H9 (cell line): ENCODE measurements at regions not wholly inside any gene's neighbourhood (a gene's known extent, or its start where the extent isn't known, plus 50 kb on each side); places are given as distances from the start of the nearest gene placed in this dataset.

ENCODE experiments used
- DNase-seq: peaks from one replicate; pipeline ENCODE4 v3.0.0-alpha.2; 2017
- H2AFZ ChIP-seq: one replicate; pipeline ENCODE4 v1.6.1; 2013; ENCODE audit warnings: mild to moderate bottlenecking, low read length, control low read depth, moderate library complexity
- H2AK5ac ChIP-seq: 2 replicates; pipeline ENCODE4 v1.6.1; 2013; ENCODE audit warnings: low read length, control low read depth, mixed read lengths; ENCODE audit not compliant: insufficient read length
- H2BK120ac ChIP-seq: one replicate; pipeline ENCODE4 v1.6.1; 2013; ENCODE audit warnings: low read depth, mild to moderate bottlenecking, low read length, control low read depth, inconsistent platforms; ENCODE audit not compliant: poor library complexity, severe bottlenecking
- H2BK12ac ChIP-seq: 2 replicates; pipeline ENCODE4 v1.6.1; 2013; ENCODE audit warnings: low read length, control low read depth, mixed read lengths, low read depth; ENCODE audit not compliant: insufficient read length
- H2BK15ac ChIP-seq: 2 replicates; pipeline ENCODE4 v1.6.1; 2013; ENCODE audit warnings: low read depth, low read length, control low read depth
- H2BK20ac ChIP-seq: one replicate; pipeline ENCODE4 v1.6.1; 2013; ENCODE audit warnings: low read depth, mild to moderate bottlenecking, low read length, control low read depth, inconsistent platforms; ENCODE audit not compliant: poor library complexity, severe bottlenecking
- H2BK5ac ChIP-seq: 2 replicates; pipeline ENCODE4 v1.6.1; 2013; ENCODE audit warnings: low read length, control low read depth, mixed read lengths; ENCODE audit not compliant: insufficient read length
- H3K14ac ChIP-seq: 2 replicates; pipeline ENCODE4 v1.6.1; 2013; ENCODE audit warnings: low read length, control low read depth; ENCODE audit not compliant: insufficient read depth
- H3K18ac ChIP-seq: 2 replicates; pipeline ENCODE4 v1.6.1; 2013; ENCODE audit warnings: low read depth, mild to moderate bottlenecking, mixed read lengths, low read length, control low read depth; ENCODE audit not compliant: insufficient read length
- H3K23ac ChIP-seq: 2 replicates; pipeline ENCODE4 v1.6.1; 2013; ENCODE audit warnings: low read length, control low read depth, mixed read lengths, low read depth; ENCODE audit not compliant: insufficient read length
- H3K23me2 ChIP-seq: 2 replicates; pipeline ENCODE4 v1.6.1; 2013; ENCODE audit warnings: low read depth, mild to moderate bottlenecking, mixed read lengths, low read length, control low read depth; ENCODE audit not compliant: insufficient read length, poor library complexity, severe bottlenecking
- H3K27ac ChIP-seq: 2 replicates; pipeline ENCODE4 v1.5.1; 2013; ENCODE audit warnings: low read length, control low read depth, mixed read lengths, low read depth; ENCODE audit not compliant: insufficient read length
- H3K27me3 ChIP-seq: 2 replicates; pipeline ENCODE4 v1.6.1; 2013; ENCODE audit warnings: low read length, control low read depth, inconsistent platforms; ENCODE audit not compliant: insufficient read depth
- H3K4ac ChIP-seq: 2 replicates; pipeline ENCODE4 v1.6.1; 2013; ENCODE audit warnings: low read depth, mild to moderate bottlenecking, control low read depth, inconsistent platforms, low read length, moderate library complexity
- H3K4me1 ChIP-seq: 2 replicates; pipeline ENCODE4 v1.6.1; 2013; ENCODE audit warnings: low read length, control low read depth, inconsistent platforms; ENCODE audit not compliant: insufficient read depth
- H3K4me2 ChIP-seq: 2 replicates; pipeline ENCODE4 v1.6.1; 2013; ENCODE audit warnings: low read length, control low read depth, mixed read lengths; ENCODE audit not compliant: insufficient read length, insufficient read depth
- H3K56ac ChIP-seq: 2 replicates; pipeline ENCODE4 v1.6.1; 2013; ENCODE audit warnings: low read depth, mild to moderate bottlenecking, mixed read lengths, low read length, control low read depth; ENCODE audit not compliant: insufficient read length
- H3K79me1 ChIP-seq: 2 replicates; pipeline ENCODE4 v1.6.1; 2013; ENCODE audit warnings: low read depth, mild to moderate bottlenecking, moderate library complexity, low read length, control low read depth, inconsistent platforms; ENCODE audit not compliant: insufficient read depth, poor library complexity, severe bottlenecking
- H3K79me2 ChIP-seq: 2 replicates; pipeline ENCODE4 v1.6.1; 2013; ENCODE audit warnings: low read length, control low read depth, inconsistent platforms; ENCODE audit not compliant: insufficient read depth
- H3K9ac ChIP-seq: 2 replicates; pipeline ENCODE4 v1.6.1; 2013; ENCODE audit warnings: low read length, control low read depth, mixed read lengths; ENCODE audit not compliant: insufficient read length; ENCODE audit errors: extremely low read depth
- H3K9me3 ChIP-seq: one replicate; pipeline ENCODE4 v1.6.1; 2013; ENCODE audit warnings: low read depth, low read length, inconsistent platforms; ENCODE audit not compliant: control insufficient read depth
- H3T11ph ChIP-seq: one replicate; pipeline ENCODE4 v1.6.1; 2013; ENCODE audit warnings: mild to moderate bottlenecking, low read length, control low read depth, inconsistent platforms
- H4K20me1 ChIP-seq: one replicate; pipeline ENCODE4 v1.6.1; 2013; ENCODE audit not compliant: control insufficient read depth, insufficient read length, insufficient read depth
- H4K5ac ChIP-seq: 2 replicates; pipeline ENCODE4 v1.6.1; 2013; ENCODE audit warnings: low read depth, mild to moderate bottlenecking, mixed read lengths, low read length, control low read depth; ENCODE audit not compliant: insufficient read length
- H4K8ac ChIP-seq: replicated peaks from 2 replicates; pipeline ENCODE4 v1.6.1; 2013; ENCODE audit warnings: low read length, control low read depth, mixed read lengths, low read depth; ENCODE audit not compliant: insufficient read length
- H4K91ac ChIP-seq: 2 replicates; pipeline ENCODE4 v1.6.1; 2013; ENCODE audit warnings: low read depth, mild to moderate bottlenecking, moderate library complexity, mixed read lengths, low read length, control low read depth; ENCODE audit not compliant: insufficient read length
- H3K27ac Mint-ChIP-seq, 3 experiments: 2 replicates in 2 of 3; 3 replicates in 1 of 3; pipeline ENCODE4 v1.8.0; 2020 to 2021; ENCODE audit warnings: mixed read lengths in 3 of 3, mild to moderate bottlenecking in 1 of 3, moderate library complexity in 1 of 3
- H3K27me3 Mint-ChIP-seq: 2 replicates; pipeline ENCODE4 v1.8.0; 2021; ENCODE audit warnings: low read depth, mild to moderate bottlenecking, moderate library complexity, mixed read lengths
- H3K36me3 Mint-ChIP-seq, 3 experiments: 2 replicates in 2 of 3; 3 replicates in 1 of 3; pipeline ENCODE4 v1.8.0; 2020 to 2021; ENCODE audit warnings: low read depth in 3 of 3, mixed read lengths in 3 of 3; ENCODE audit not compliant: insufficient read depth in 1 of 3
- H3K4me1 Mint-ChIP-seq, 2 experiments: 2 replicates each; pipeline ENCODE4 v1.8.0; 2020; ENCODE audit warnings: mixed read lengths in 2 of 2
- H3K4me3 Mint-ChIP-seq, 2 experiments: 2 replicates in 1 of 2; 3 replicates in 1 of 2; pipeline ENCODE4 v1.8.0; 2020 to 2021; ENCODE audit warnings: mild to moderate bottlenecking in 2 of 2, mixed read lengths in 2 of 2, moderate library complexity in 1 of 2
- H3K9me3 Mint-ChIP-seq, 2 experiments: 2 replicates in 1 of 2; 3 replicates in 1 of 2; pipeline ENCODE4 v1.8.0; 2020; ENCODE audit warnings: mild to moderate bottlenecking in 2 of 2, mixed read lengths in 2 of 2, moderate library complexity in 1 of 2
- WGBS: extraction: QIAGEN DNeasy Blood & Tissue Kit; methylation state at CpG from one replicate; pipeline ENCODE4 v1.1.7; 2013; ENCODE audit warnings: missing lambda C conversion rate, low lambda C conversion rate, mixed read lengths; ENCODE audit not compliant: insufficient read length; ENCODE audit errors: extremely low coverage; 5-methylcytosine and 5-hydroxymethylcytosine counted together
- TF ChIP-seq, protein P1 (sequence below): fragments of 200-600 bp; sonication (generic); conservative IDR thresholded peaks from 3 replicates; pipeline ENCODE4 v1.8.0; 2021; ENCODE audit warnings: antibody characterized with exemption, mild to moderate bottlenecking

DNA sequence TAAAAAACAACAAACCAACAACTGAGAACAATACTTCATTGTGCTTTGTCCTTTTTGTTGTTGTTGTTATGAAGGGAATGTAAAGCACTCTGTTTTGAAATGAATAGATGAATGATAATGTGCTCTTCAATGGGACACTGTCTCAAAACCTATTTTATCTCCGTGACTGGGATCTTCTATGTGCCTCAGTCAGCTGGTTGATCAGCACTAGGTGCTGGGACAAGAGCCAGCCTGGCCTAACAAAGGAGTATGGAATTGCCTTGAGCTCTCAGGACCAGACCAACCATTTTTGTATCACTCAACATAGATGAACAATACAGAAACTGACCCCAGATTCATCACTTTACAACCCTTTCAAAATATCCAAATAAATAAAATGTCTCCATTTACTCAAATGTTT, 440.2 kb downstream of the KCNJ2 start:
- Histone ChIP-seq H3K4me2 (no peak overlapping the region), H3K27me3 (no peaks in the 10 kb centered on the region), H4K5ac (no peak overlapping the region), H3K18ac (no peak overlapping the region), H2BK120ac (no peak overlapping the region), H2BK5ac (no peak overlapping the region), H3K4me1 (no peaks in the 10 kb centered on the region; the same call in 1 of the 2 replicates), H2BK15ac (no peak overlapping the region), H3K27ac (no peak overlapping the region), H2AK5ac (no peak overlapping the region), H3K79me1 (no peaks in the 10 kb centered on the region), H2AFZ (no peak overlapping the region), H2BK12ac (no peak overlapping the region), H3K14ac (no peak overlapping the region), H2BK20ac (no peak overlapping the region), H3T11ph (no peak overlapping the region), H3K56ac (no peak overlapping the region), H4K20me1 (no peaks in the 10 kb centered on the region), H3K9ac (no peak overlapping the region), H4K91ac (no peak overlapping the region), H3K9me3 (no peaks in the 10 kb centered on the region), H3K23ac (no peak overlapping the region), H3K79me2 (no peaks in the 10 kb centered on the region), H3K4ac (no peak overlapping the region), H4K8ac (no peak overlapping the region), H3K23me2 (no peaks in the 10 kb centered on the region)
- H3K36me3 Mint-ChIP-seq: no peaks in the 10 kb centered on the region
- H3K27ac Mint-ChIP-seq: peak overlapping the region in 1 of 3 experiments; percentile 79; a peak in 2 of 7 replicates
- H3K27me3 Mint-ChIP-seq: no peaks in the 10 kb centered on the region
- H3K4me1 Mint-ChIP-seq: peaks cover 20 to 24% of the 10 kb centered on the region in 2 experiments
- no peak overlapping the region for H3K4me3 Mint-ChIP-seq
- H3K9me3 Mint-ChIP-seq: no peaks in the 10 kb centered on the region
- DNase-seq: no peak
- no CpG with 5 or more reads among the region's 1 CpG for WGBS
- TF ChIP-seq, protein P1, sequence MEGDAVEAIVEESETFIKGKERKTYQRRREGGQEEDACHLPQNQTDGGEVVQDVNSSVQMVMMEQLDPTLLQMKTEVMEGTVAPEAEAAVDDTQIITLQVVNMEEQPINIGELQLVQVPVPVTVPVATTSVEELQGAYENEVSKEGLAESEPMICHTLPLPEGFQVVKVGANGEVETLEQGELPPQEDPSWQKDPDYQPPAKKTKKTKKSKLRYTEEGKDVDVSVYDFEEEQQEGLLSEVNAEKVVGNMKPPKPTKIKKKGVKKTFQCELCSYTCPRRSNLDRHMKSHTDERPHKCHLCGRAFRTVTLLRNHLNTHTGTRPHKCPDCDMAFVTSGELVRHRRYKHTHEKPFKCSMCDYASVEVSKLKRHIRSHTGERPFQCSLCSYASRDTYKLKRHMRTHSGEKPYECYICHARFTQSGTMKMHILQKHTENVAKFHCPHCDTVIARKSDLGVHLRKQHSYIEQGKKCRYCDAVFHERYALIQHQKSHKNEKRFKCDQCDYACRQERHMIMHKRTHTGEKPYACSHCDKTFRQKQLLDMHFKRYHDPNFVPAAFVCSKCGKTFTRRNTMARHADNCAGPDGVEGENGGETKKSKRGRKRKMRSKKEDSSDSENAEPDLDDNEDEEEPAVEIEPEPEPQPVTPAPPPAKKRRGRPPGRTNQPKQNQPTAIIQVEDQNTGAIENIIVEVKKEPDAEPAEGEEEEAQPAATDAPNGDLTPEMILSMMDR: no peak
